T-cell (primary cell): ENCODE measurements at regions not wholly inside any gene's neighbourhood (a gene's known extent, or its start where the extent isn't known, plus 50 kb on each side); places are given as distances from the start of the nearest gene placed in this dataset.

Source experiments
- ATAC-seq, 4 experiments: fragments of 200-7000 bp in 3 of 4; fragments of 150-1000 bp in 1 of 4; cut with Tn5 transposase; replicated peaks in 1 of 4; 1 replicate in 3 of 4; 2 replicates in 1 of 4; pipeline ENCODE4 v1.10.0; 2021; ENCODE audit warnings: moderate library complexity in 3 of 4, mild to moderate bottlenecking in 2 of 4, moderate number of reproducible peaks in 1 of 4
- CTCF ChIA-PET, 2 donors: fragments of 300-600 bp; sonication (Branson Sonifier 250); formaldehyde crosslinking; loops; one replicate each; lab custom pipeline; 2022; ENCODE audit warnings: antibody characterized with exemption in 2 of 2; lab: Charles Lee
- POLR2A ChIA-PET, 2 donors: fragments of 300-600 bp; sonication (Branson Sonifier 250); formaldehyde crosslinking; loops; one replicate each; lab custom pipeline; 2022; ENCODE audit warnings: antibody characterized with exemption in 2 of 2; lab: Charles Lee
- DNase-seq, 35 experiments: peaks; one replicate each; pipeline versions ENCODE4 v3.0.0 to v3.0.0-alpha.2; 2013 to 2023
- H3K27ac ChIP-seq: one replicate; pipeline ENCODE4 v1.5.1; 2013; ENCODE audit warnings: low read length
- H3K27me3 ChIP-seq, 2 experiments: replicated peaks in 1 of 2; 1 replicate in 1 of 2; 2 replicates in 1 of 2; pipeline versions ENCODE4 v1.6.1 to v1.7.0; 2013; ENCODE audit warnings: low read length in 1 of 2, mixed read lengths in 1 of 2; ENCODE audit not compliant: control insufficient read depth in 2 of 2, insufficient read depth in 2 of 2; ENCODE audit errors: extremely low read depth in 1 of 2
- H3K36me3 ChIP-seq, 2 donors: 1 replicate in 1 of 2; 2 replicates in 1 of 2; pipeline versions ENCODE4 v1.6.1 to v1.7.0; 2013; ENCODE audit warnings: low read length in 1 of 2; ENCODE audit not compliant: control insufficient read depth in 2 of 2, insufficient read depth in 1 of 2; ENCODE audit errors: extremely low read depth in 1 of 2
- H3K4me1 ChIP-seq, 2 experiments: 1 replicate in 1 of 2; 2 replicates in 1 of 2; pipeline versions ENCODE4 v1.6.1 to v1.7.0; 2013; ENCODE audit warnings: low read length in 2 of 2, mixed read lengths in 1 of 2; ENCODE audit not compliant: insufficient read depth in 2 of 2, control insufficient read depth in 1 of 2; ENCODE audit errors: extremely low read depth in 1 of 2
- H3K4me3 ChIP-seq, 2 donors: 1 replicate in 1 of 2; 2 replicates in 1 of 2; pipeline versions ENCODE4 v1.5.1 to v1.7.0; 2013; ENCODE audit warnings: mild to moderate bottlenecking in 2 of 2, low read length in 1 of 2, moderate library complexity in 1 of 2; ENCODE audit not compliant: control insufficient read depth in 1 of 2; ENCODE audit errors: extremely low read depth in 1 of 2
- H3K9me3 ChIP-seq: 2 replicates; pipeline ENCODE4 v1.7.0; 2013
- H3K27ac Mint-ChIP-seq, 2 donors: one replicate each; pipeline ENCODE4 v1.8.0; 2020 to 2021; ENCODE audit warnings: mild to moderate bottlenecking in 2 of 2, mixed read lengths in 2 of 2
- H3K27me3 Mint-ChIP-seq, 2 donors: one replicate each; pipeline ENCODE4 v1.8.0; 2021 to 2022; ENCODE audit warnings: mixed read lengths in 2 of 2
- H3K36me3 Mint-ChIP-seq: one replicate; pipeline ENCODE4 v1.8.0; 2021; ENCODE audit warnings: mixed read lengths
- H3K4me1 Mint-ChIP-seq, 3 donors: one replicate each; pipeline ENCODE4 v1.8.0; 2020 to 2022; ENCODE audit warnings: mixed read lengths in 3 of 3, mild to moderate bottlenecking in 1 of 3
- H3K4me3 Mint-ChIP-seq, 3 donors: one replicate each; pipeline ENCODE4 v1.8.0; 2020 to 2022; ENCODE audit warnings: mild to moderate bottlenecking in 3 of 3, mixed read lengths in 3 of 3, moderate library complexity in 3 of 3
- H3K9me3 Mint-ChIP-seq, 3 donors: one replicate each; pipeline ENCODE4 v1.8.0; 2020 to 2022; ENCODE audit warnings: mixed read lengths in 3 of 3
- WGBS: methylation state at CpG from one replicate; pipeline ENCODE4 v1.1.5; 2013; ENCODE audit warnings: missing lambda C conversion rate; ENCODE audit not compliant: insufficient coverage; 5-methylcytosine and 5-hydroxymethylcytosine counted together

DNA sequence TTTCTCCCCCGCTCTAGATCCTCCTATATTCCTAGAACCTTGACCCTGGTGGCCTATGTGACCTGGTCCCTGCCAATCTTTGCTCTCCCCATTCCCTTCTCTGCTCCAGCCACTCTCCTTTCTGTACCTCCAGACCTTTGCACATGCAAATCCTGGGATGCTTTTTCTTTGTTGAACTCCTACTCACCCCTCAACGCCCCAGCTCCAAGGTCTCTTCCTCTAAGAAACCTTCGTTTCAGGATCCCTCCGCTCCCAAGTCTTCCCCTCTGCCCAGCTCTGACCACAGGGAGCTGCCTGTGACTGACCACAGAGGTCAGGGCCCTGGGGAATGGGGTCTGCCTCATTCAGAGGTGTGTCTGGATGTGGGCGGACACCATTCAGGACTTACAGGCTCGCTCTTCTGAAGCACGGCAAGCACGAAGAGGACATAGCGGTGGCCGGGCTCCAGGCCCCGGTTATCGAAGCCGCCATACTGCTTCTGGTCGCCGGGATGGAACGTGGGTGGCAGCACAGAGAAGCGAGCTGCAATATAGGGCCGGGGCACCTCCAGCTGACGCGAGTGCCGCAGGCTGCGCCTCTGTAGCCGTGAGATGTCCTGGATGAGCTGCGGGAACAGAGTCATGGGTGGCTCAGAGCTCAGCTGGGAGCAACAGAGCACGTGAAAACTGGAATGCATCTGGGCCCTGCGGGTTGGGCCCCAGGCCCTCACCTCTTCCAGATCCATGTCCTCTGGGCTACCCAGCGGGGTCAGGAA, 120.9 kb downstream of the PTPRS start:
- H3K4me3 Mint-ChIP-seq: no peak overlapping the region
- Histone ChIP-seq H3K27me3 (peaks cover 0 to 16% of the 10 kb centered on the region in 2 experiments), H3K27ac (no peak overlapping the region), H3K4me3 (no peak overlapping the region), H3K4me1 (peaks cover 0 to 8% of the 10 kb centered on the region in 2 experiments), H3K9me3 (no peaks in the 10 kb centered on the region), H3K36me3 (no peaks in the 10 kb centered on the region)
- H3K4me1 Mint-ChIP-seq: peaks cover 0 to 3% (median 0%) of the 10 kb centered on the region in 3 donors
- H3K36me3 Mint-ChIP-seq: no peaks in the 10 kb centered on the region
- no peak for ATAC-seq
- H3K9me3 Mint-ChIP-seq: no peaks in the 10 kb centered on the region
- no peak overlapping the region for H3K27ac Mint-ChIP-seq
- ChIA-PET POLR2A (no interaction called here), CTCF (no interaction called here)
- H3K27me3 Mint-ChIP-seq: peaks cover 4 to 6% of the 10 kb centered on the region in 2 donors
- WGBS: 93% methylated on average over 23 of the region's 27 CpGs
- DNase-seq: no peak

GRCh38 chr19:5218963-5219530, 121.6 kb downstream of the PTPRS start:
- Histone ChIP-seq H3K27me3 (peaks cover 0 to 14% of the 10 kb centered on the region in 2 experiments), H3K9me3 (no peaks in the 10 kb centered on the region), H3K4me1 (peaks cover 0 to 8% of the 10 kb centered on the region in 2 experiments), H3K4me3 (no peak overlapping the region), H3K36me3 (no peaks in the 10 kb centered on the region), H3K27ac (no peak overlapping the region)
- POLR2A ChIA-PET: no interaction called here
- Mint-ChIP-seq H3K27ac (no peak overlapping the region), H3K4me1 (peaks cover 0 to 3% (median 0%) of the 10 kb centered on the region in 3 donors), H3K9me3 (no peaks in the 10 kb centered on the region), H3K4me3 (no peak overlapping the region), H3K36me3 (no peaks in the 10 kb centered on the region), H3K27me3 (peaks cover 0 to 3% of the 10 kb centered on the region in 2 donors)
- DNase-seq (no peak), ATAC-seq (no peak)
- 92% methylated on average over 5 of the region's 8 CpGs for WGBS
- CTCF ChIA-PET: no interaction called here

DNA sequence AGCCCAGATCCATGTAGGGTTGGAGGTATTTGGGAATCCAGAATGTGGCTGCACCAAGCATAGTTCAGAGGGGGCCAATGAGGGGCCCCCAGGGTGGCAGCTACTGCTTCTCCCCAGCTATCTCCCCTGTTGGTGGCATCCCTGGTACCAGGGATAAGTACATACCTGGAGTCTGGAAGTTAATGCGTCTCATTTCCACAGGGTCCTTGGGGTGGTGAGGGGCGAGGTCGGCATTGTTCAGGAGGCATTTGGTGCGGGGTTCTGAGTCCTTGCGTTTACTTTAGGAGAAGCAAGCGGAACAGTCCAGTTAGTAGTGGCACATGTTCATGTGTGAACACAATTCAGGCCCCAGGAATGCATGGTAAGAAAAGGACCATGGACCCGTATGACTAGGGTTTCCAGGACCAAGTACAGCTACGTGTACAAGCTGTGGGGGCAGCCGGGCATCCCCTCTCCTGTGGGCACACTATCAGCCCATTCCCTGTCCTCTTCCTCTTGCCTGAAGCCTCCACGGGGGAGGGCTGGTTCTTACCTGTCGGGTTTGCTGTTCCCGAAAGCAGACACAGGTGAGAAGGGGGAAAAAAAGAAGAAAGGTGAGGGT, 122.3 kb downstream of the PTPRS start:
- no peaks in the 10 kb centered on the region for H3K9me3 Mint-ChIP-seq
- 84% methylated on average over 10 of the region's 12 CpGs for WGBS
- ChIA-PET CTCF (interaction anchor here in 1 of 2 donors (0.7 kb wide), 1 partner anchor 299 kb away, joined by 7 read pairs; no protein-coding TSS in a partner anchor), POLR2A (no interaction called here)
- Histone ChIP-seq H3K9me3 (no peaks in the 10 kb centered on the region), H3K27me3 (peaks cover 0 to 14% of the 10 kb centered on the region in 2 experiments), H3K27ac (no peak overlapping the region), H3K36me3 (no peaks in the 10 kb centered on the region), H3K4me1 (peaks cover 0 to 8% of the 10 kb centered on the region in 2 experiments), H3K4me3 (no peak overlapping the region)
- no peaks in the 10 kb centered on the region for H3K36me3 Mint-ChIP-seq
- H3K27ac Mint-ChIP-seq: no peak overlapping the region
- peaks cover 0 to 3% (median 0%) of the 10 kb centered on the region in 3 donors for H3K4me1 Mint-ChIP-seq
- ATAC-seq (no peak), DNase-seq (no peak)
- H3K4me3 Mint-ChIP-seq: no peak overlapping the region
- peaks cover 0 to 3% of the 10 kb centered on the region in 2 donors for H3K27me3 Mint-ChIP-seq

- ChIA-PET CTCF (no interaction called here), POLR2A (no interaction called here)
- ATAC-seq (no peak), DNase-seq (no peak)
- Mint-ChIP-seq H3K27me3 (peaks cover 0 to 3% of the 10 kb centered on the region in 2 donors), H3K4me3 (no peak overlapping the region), H3K36me3 (no peaks in the 10 kb centered on the region), H3K27ac (no peak overlapping the region), H3K4me1 (peaks cover 0 to 3% (median 0%) of the 10 kb centered on the region in 3 donors), H3K9me3 (no peaks in the 10 kb centered on the region)
- WGBS: no CpG with 5 or more reads among the region's 4 CpGs
- peaks cover 0 to 14% of the 10 kb centered on the region in 2 experiments for H3K27me3 ChIP-seq
- no peak overlapping the region for H3K27ac ChIP-seq
- peaks cover 0 to 8% of the 10 kb centered on the region in 2 experiments for H3K4me1 ChIP-seq
- no peaks in the 10 kb centered on the region for H3K36me3 ChIP-seq
- no peak overlapping the region for H3K4me3 ChIP-seq
- no peaks in the 10 kb centered on the region for H3K9me3 ChIP-seq
These were observed 123.4 kb downstream of the PTPRS start for GRCh38 chr19:5217171-5217570.

DNA sequence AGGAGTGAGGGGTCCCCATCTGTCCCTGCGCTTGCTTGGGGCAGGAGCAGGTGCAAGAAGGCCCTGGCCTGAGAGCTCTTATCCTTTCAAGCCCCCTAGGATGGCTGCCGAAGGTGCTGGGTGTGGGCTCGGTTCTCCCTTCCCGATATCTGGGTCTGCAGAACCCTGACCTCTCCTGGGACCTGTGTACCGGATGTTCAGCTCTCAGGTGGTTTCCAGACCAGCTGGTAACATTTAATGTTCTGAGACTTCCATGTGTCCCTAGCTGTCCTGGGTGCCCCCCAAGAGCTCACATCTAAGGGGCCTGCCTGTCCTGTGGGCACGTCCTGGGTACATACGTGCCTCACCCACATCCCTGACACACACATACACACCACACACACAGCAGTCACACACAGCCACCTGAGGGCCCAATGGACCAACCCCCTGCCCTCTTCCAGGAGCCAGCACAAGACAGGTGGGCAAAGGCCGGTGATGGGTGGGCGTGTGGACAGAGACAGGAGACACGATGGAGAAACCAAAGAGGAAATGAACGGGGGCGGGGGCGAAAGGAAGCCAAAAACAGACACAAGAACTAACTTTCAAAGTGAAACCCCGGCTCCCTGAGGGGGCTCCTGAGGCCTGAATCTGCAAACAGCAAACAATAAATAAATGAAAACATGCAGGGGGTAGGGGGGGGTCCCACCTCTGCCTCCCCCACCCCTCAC, 124.3 kb downstream of the PTPRS start:
- no peak for DNase-seq
- Mint-ChIP-seq H3K36me3 (no peaks in the 10 kb centered on the region), H3K27ac (no peak overlapping the region), H3K9me3 (no peaks in the 10 kb centered on the region), H3K4me1 (peaks cover 0 to 3% (median 0%) of the 10 kb centered on the region in 3 donors), H3K27me3 (peaks cover 0 to 3% of the 10 kb centered on the region in 2 donors), H3K4me3 (no peak overlapping the region)
- no peak for ATAC-seq
- CTCF ChIA-PET: interaction anchor here in 1 of 2 donors (0.5 kb wide), 1 partner anchor 1994 kb away, joined by 3 read pairs; no protein-coding TSS in a partner anchor
- no peaks in the 10 kb centered on the region for H3K36me3 ChIP-seq
- no peak overlapping the region for H3K4me3 ChIP-seq
- peaks cover 0 to 14% of the 10 kb centered on the region in 2 experiments for H3K27me3 ChIP-seq
- POLR2A ChIA-PET: no interaction called here
- no peak overlapping the region for H3K27ac ChIP-seq
- 87% methylated on average over 7 of the region's 14 CpGs for WGBS
- H3K9me3 ChIP-seq: no peaks in the 10 kb centered on the region
- H3K4me1 ChIP-seq: peaks cover 0 to 8% of the 10 kb centered on the region in 2 experiments

DNA sequence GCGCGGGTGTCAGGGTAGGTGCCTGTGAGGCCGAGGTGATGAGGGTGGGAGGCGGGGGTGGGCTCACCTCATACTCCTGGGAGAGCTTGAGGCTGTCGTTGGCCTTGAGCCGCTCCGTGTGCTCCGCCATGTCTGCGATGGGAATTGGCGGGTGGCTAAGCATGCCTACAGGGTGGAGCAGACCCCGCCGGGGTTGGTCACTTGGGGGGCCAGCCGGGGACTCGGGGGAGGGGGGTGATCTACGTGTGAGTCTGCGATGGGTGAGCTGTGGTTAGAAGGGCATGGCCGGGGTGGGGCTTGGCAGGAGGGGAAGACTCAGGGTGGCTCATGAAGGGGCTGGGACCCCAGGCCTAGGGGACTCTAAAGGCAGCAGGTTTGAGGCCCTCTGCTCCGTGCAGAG, 125.2 kb downstream of the PTPRS start:
- Histone ChIP-seq H3K36me3 (no peaks in the 10 kb centered on the region), H3K27me3 (peaks cover 0 to 10% of the 10 kb centered on the region in 2 experiments), H3K9me3 (no peaks in the 10 kb centered on the region), H3K4me3 (no peak overlapping the region), H3K27ac (no peak overlapping the region), H3K4me1 (peaks cover 0 to 8% of the 10 kb centered on the region in 2 experiments)
- ChIA-PET CTCF (no interaction called here), POLR2A (interaction anchor here in 1 of 2 donors (0.5 kb wide), 1 partner anchor 1437 kb away, joined by 13 read pairs; no protein-coding TSS in a partner anchor)
- Mint-ChIP-seq H3K36me3 (peaks cover 3% of the 10 kb centered on the region), H3K4me1 (peaks cover 0 to 3% (median 0%) of the 10 kb centered on the region in 3 donors), H3K27me3 (peaks cover 0 to 8% of the 10 kb centered on the region in 2 donors), H3K9me3 (no peaks in the 10 kb centered on the region), H3K4me3 (no peak overlapping the region), H3K27ac (no peak overlapping the region)
- 87% methylated on average over 18 of the region's 18 CpGs for WGBS
- no peak for DNase-seq
- ATAC-seq: no peak
